ENCODE measurements at regions not wholly inside any gene's neighbourhood (a gene's known extent, or its start where the extent isn't known, plus 50 kb on each side); places are given as distances from the start of the nearest gene placed in this dataset.

GRCh38 chr3:34268032-34268709 is 469.7 kb downstream of the PDCD6IP start:
- Histone ChIP-seq H3K4me1 (ENCODE audit: control extremely low read depth in 1 of 4, control insufficient read depth in 4 of 4, insufficient read depth in 4 of 4, low read length in 3 of 4) (peaks cover 0 to 24% (median 17%) of the 10 kb centered on the region in 4 experiments), H3K27me3 (replicated peaks in 2 of 5; ENCODE audit: control insufficient read depth in 4 of 5, insufficient read depth in 5 of 5, low read length in 4 of 5) (no peaks in the 10 kb centered on the region), H3K9me3 (ENCODE audit: control extremely low read depth in 1 of 5, control insufficient read depth in 4 of 5, insufficient read depth in 2 of 5, low read depth in 1 of 5, low read length in 4 of 5) (no peaks in the 10 kb centered on the region), H3K27ac (ENCODE audit: insufficient read depth in 1 of 2, low read depth in 1 of 2, low read length in 2 of 2, poor library complexity in 1 of 2, severe bottlenecking in 2 of 2) (no peak overlapping the region), H3K36me3 (ENCODE audit: control insufficient read depth in 4 of 4, insufficient read depth in 4 of 4, low read length in 3 of 4) (no peaks in the 10 kb centered on the region), H3K4me3 (ENCODE audit: control insufficient read depth in 1 of 7, extremely low read depth in 1 of 7, insufficient read depth in 4 of 7, low read depth in 2 of 7, low read length in 6 of 7) (no peak overlapping the region)
- no peak for DNase-seq
- POLR2A ChIA-PET, result no interaction called here
- WGBS (ENCODE audit: insufficient coverage), result 100% methylated on average over 2 of the region's 4 CpGs
- CTCF ChIA-PET, result interaction anchor here (1.1 kb wide), 1 partner anchor 9 kb away, joined by 4 read pairs; no protein-coding TSS in a partner anchor

GRCh38 chr3:34275811-34276210 is 477.4 kb downstream of the PDCD6IP start:
- no peaks in the 10 kb centered on the region for H3K4me1 ChIP-seq (ENCODE audit: control extremely low read depth in 1 of 4, control insufficient read depth in 4 of 4, insufficient read depth in 4 of 4, low read length in 3 of 4)
- no peak for DNase-seq
- no peaks in the 10 kb centered on the region for H3K9me3 ChIP-seq (ENCODE audit: control extremely low read depth in 1 of 5, control insufficient read depth in 4 of 5, insufficient read depth in 2 of 5, low read depth in 1 of 5, low read length in 4 of 5)
- H3K4me3 ChIP-seq (ENCODE audit: control insufficient read depth in 1 of 7, extremely low read depth in 1 of 7, insufficient read depth in 4 of 7, low read depth in 2 of 7, low read length in 6 of 7), result no peak overlapping the region
- CTCF ChIA-PET, result interaction anchor here (0.8 kb wide), 1 partner anchor 9 kb away, joined by 3 read pairs; no protein-coding TSS in a partner anchor
- no peak overlapping the region for H3K27ac ChIP-seq (ENCODE audit: insufficient read depth in 1 of 2, low read depth in 1 of 2, low read length in 2 of 2, poor library complexity in 1 of 2, severe bottlenecking in 2 of 2)
- H3K27me3 ChIP-seq (replicated peaks in 2 of 5; ENCODE audit: control insufficient read depth in 4 of 5, insufficient read depth in 5 of 5, low read length in 4 of 5), result no peaks in the 10 kb centered on the region
- no peaks in the 10 kb centered on the region for H3K36me3 ChIP-seq (ENCODE audit: control insufficient read depth in 4 of 4, insufficient read depth in 4 of 4, low read length in 3 of 4)
- POLR2A ChIA-PET, result no interaction called here
- no CpG with 5 or more reads among the region's 2 CpGs for WGBS (ENCODE audit: insufficient coverage)

DNA sequence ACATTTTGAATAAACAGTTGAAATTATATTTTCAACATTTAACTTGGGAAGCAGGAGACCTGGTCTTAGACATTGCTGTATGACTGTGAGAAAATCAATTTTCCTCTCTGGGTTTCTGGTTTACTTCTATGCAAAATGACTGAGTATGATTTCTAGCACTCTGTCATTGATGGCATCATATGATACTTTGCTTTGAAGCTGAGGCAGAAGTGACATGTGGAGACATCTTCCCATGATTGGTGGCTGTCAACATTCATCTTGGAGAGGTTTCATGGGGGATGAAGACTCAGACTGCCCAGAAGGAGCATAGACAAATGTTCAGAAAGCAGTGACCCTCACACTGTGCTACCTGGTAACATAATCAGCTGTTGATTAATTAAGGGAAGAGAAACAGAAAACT is 477.9 kb downstream of the PDCD6IP start:
- H3K9me3 ChIP-seq (ENCODE audit: control extremely low read depth in 1 of 5, control insufficient read depth in 4 of 5, insufficient read depth in 2 of 5, low read depth in 1 of 5, low read length in 4 of 5), result no peaks in the 10 kb centered on the region
- no peaks in the 10 kb centered on the region for H3K4me1 ChIP-seq (ENCODE audit: control extremely low read depth in 1 of 4, control insufficient read depth in 4 of 4, insufficient read depth in 4 of 4, low read length in 3 of 4)
- no peaks in the 10 kb centered on the region for H3K36me3 ChIP-seq (ENCODE audit: control insufficient read depth in 4 of 4, insufficient read depth in 4 of 4, low read length in 3 of 4)
- H3K27me3 ChIP-seq (replicated peaks in 2 of 5; ENCODE audit: control insufficient read depth in 4 of 5, insufficient read depth in 5 of 5, low read length in 4 of 5), result no peaks in the 10 kb centered on the region
- H3K27ac ChIP-seq (ENCODE audit: insufficient read depth in 1 of 2, low read depth in 1 of 2, low read length in 2 of 2, poor library complexity in 1 of 2, severe bottlenecking in 2 of 2), result no peak overlapping the region
- POLR2A ChIA-PET, result no interaction called here
- no peak for DNase-seq
- no peak overlapping the region for H3K4me3 ChIP-seq (ENCODE audit: control insufficient read depth in 1 of 7, extremely low read depth in 1 of 7, insufficient read depth in 4 of 7, low read depth in 2 of 7, low read length in 6 of 7)
- CTCF ChIA-PET, result interaction anchor here (0.8 to 1.2 kb wide), 3 partner anchors 9 to 14 kb away, joined by 3 read pairs; no protein-coding TSS in a partner anchor

GRCh38 chr3:34277110-34277509 is 478.7 kb downstream of the PDCD6IP start:
- WGBS (ENCODE audit: insufficient coverage), result no CpG with 5 or more reads among the region's 2 CpGs
- Histone ChIP-seq H3K36me3 (ENCODE audit: control insufficient read depth in 4 of 4, insufficient read depth in 4 of 4, low read length in 3 of 4) (no peaks in the 10 kb centered on the region), H3K9me3 (ENCODE audit: control extremely low read depth in 1 of 5, control insufficient read depth in 4 of 5, insufficient read depth in 2 of 5, low read depth in 1 of 5, low read length in 4 of 5) (no peaks in the 10 kb centered on the region), H3K27ac (ENCODE audit: insufficient read depth in 1 of 2, low read depth in 1 of 2, low read length in 2 of 2, poor library complexity in 1 of 2, severe bottlenecking in 2 of 2) (no peak overlapping the region), H3K4me1 (ENCODE audit: control extremely low read depth in 1 of 4, control insufficient read depth in 4 of 4, insufficient read depth in 4 of 4, low read length in 3 of 4) (no peaks in the 10 kb centered on the region), H3K27me3 (replicated peaks in 2 of 5; ENCODE audit: control insufficient read depth in 4 of 5, insufficient read depth in 5 of 5, low read length in 4 of 5) (no peaks in the 10 kb centered on the region), H3K4me3 (ENCODE audit: control insufficient read depth in 1 of 7, extremely low read depth in 1 of 7, insufficient read depth in 4 of 7, low read depth in 2 of 7, low read length in 6 of 7) (no peak overlapping the region)
- peak in 1 of 3 donors; percentile 11 for DNase-seq
- ChIA-PET POLR2A (no interaction called here), CTCF (interaction anchor here (0.7 to 1.2 kb wide), 3 partner anchors 13 to 307 kb away, joined by 3 read pairs; no protein-coding TSS in a partner anchor)

DNA sequence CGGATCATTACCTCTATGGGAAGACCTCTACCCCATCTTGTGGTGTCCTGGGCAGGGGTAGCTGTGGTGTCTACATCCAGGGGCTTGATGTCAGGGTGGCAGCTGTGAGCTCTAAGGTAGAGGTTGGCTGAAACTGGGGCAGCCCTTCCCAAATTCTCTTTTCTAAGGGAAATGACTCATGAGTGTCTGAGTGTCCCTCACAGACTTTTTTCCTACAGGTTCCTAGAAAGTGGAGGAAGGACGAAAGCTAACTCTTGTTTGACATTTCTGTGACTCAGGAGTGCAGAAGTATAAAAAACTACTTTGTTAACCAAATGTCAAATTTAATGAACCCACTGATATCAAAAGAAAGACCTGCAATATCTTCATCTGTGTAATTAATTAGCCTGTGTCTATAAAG is 481.5 kb downstream of the PDCD6IP start:
- ChIA-PET CTCF (no interaction called here), POLR2A (no interaction called here)
- DNase-seq, result no peak
- no CpG with 5 or more reads among the region's 2 CpGs for WGBS (ENCODE audit: insufficient coverage)
- Histone ChIP-seq H3K9me3 (ENCODE audit: control extremely low read depth in 1 of 5, control insufficient read depth in 4 of 5, insufficient read depth in 2 of 5, low read depth in 1 of 5, low read length in 4 of 5) (no peaks in the 10 kb centered on the region), H3K36me3 (ENCODE audit: control insufficient read depth in 4 of 4, insufficient read depth in 4 of 4, low read length in 3 of 4) (no peaks in the 10 kb centered on the region), H3K4me3 (ENCODE audit: control insufficient read depth in 1 of 7, extremely low read depth in 1 of 7, insufficient read depth in 4 of 7, low read depth in 2 of 7, low read length in 6 of 7) (no peak overlapping the region), H3K27me3 (replicated peaks in 2 of 5; ENCODE audit: control insufficient read depth in 4 of 5, insufficient read depth in 5 of 5, low read length in 4 of 5) (no peaks in the 10 kb centered on the region), H3K27ac (ENCODE audit: insufficient read depth in 1 of 2, low read depth in 1 of 2, low read length in 2 of 2, poor library complexity in 1 of 2, severe bottlenecking in 2 of 2) (no peak overlapping the region), H3K4me1 (ENCODE audit: control extremely low read depth in 1 of 4, control insufficient read depth in 4 of 4, insufficient read depth in 4 of 4, low read length in 3 of 4) (no peaks in the 10 kb centered on the region)

DNA sequence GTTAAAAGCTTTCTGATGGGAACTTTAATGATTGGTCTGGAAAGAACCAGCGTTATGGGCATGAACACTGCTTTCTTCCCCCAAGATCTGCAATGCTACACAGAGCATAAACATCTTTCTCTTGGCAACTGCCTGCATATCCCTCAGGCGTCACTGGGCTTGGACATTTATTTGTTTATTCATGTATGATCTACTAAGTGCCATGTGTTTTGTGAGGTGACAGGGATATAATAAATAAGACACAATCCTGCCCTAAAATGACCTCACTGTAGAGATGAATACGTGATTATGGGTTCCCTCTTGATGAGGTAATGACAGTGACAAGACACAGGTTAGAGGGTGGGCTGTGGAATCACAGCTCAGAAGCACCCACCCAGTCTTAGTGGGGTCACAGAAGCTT is 485.3 kb downstream of the PDCD6IP start:
- H3K36me3 ChIP-seq (ENCODE audit: control insufficient read depth in 4 of 4, insufficient read depth in 4 of 4, low read length in 3 of 4), result no peaks in the 10 kb centered on the region
- H3K9me3 ChIP-seq (ENCODE audit: control extremely low read depth in 1 of 5, control insufficient read depth in 4 of 5, insufficient read depth in 2 of 5, low read depth in 1 of 5, low read length in 4 of 5), result no peaks in the 10 kb centered on the region
- no peak overlapping the region for H3K27ac ChIP-seq (ENCODE audit: insufficient read depth in 1 of 2, low read depth in 1 of 2, low read length in 2 of 2, poor library complexity in 1 of 2, severe bottlenecking in 2 of 2)
- no peaks in the 10 kb centered on the region for H3K4me1 ChIP-seq (ENCODE audit: control extremely low read depth in 1 of 4, control insufficient read depth in 4 of 4, insufficient read depth in 4 of 4, low read length in 3 of 4)
- H3K4me3 ChIP-seq (ENCODE audit: control insufficient read depth in 1 of 7, extremely low read depth in 1 of 7, insufficient read depth in 4 of 7, low read depth in 2 of 7, low read length in 6 of 7), result no peak overlapping the region
- no peak for DNase-seq
- peaks cover 0 to 1% (median 0%) of the 10 kb centered on the region in 5 experiments for H3K27me3 ChIP-seq (replicated peaks in 2 of 5; ENCODE audit: control insufficient read depth in 4 of 5, insufficient read depth in 5 of 5, low read length in 4 of 5)
- WGBS (ENCODE audit: insufficient coverage), result 100% methylated on average over 1 of the region's 3 CpGs
- CTCF ChIA-PET, result no interaction called here
- POLR2A ChIA-PET, result no interaction called here

DNA sequence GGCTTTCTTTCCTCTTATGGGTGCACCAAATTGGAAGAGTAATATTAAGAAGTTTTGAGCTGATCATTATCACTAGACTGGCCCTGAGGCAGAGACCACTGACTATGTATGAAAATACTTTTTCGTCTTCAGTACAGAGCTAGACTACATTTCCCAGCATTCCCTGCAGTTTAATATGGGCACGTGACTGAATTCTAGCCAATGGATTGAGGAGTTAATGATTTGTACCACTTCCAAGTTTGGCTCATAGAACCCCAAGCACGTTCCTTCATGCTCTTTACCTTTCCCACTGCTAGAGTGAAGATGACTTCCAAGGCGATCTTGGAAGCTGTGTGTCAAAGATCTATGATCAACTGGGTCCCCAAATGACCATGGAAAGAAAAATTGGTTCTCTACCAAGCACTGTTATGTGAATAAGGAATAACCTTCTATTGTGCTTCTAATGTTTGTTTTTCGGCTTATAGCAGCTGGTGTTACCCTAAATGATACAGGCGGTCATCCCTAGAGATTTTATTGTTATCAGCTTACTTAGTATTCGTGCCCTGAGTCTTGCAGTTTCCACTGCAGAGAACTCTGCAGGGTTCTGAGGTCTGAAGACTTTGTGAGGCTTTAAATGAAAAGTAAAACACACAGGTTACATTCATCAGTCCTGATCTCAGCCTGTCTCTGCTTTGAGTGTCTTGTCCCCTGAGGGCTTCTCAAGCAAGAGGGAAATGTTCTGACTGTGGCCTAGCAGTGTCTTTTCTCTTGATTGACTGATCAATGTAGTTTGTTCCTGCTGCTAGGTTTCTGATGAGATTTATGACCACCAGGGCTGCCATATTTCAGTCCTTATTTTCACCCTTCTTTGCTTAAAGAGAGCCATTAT is 486.8 kb downstream of the PDCD6IP start:
- ChIA-PET POLR2A (no interaction called here), CTCF (interaction anchor here (0.9 kb wide), 1 partner anchor 9 kb away, joined by 3 read pairs; no protein-coding TSS in a partner anchor)
- Histone ChIP-seq H3K4me1 (ENCODE audit: control extremely low read depth in 1 of 4, control insufficient read depth in 4 of 4, insufficient read depth in 4 of 4, low read length in 3 of 4) (no peaks in the 10 kb centered on the region), H3K36me3 (ENCODE audit: control insufficient read depth in 4 of 4, insufficient read depth in 4 of 4, low read length in 3 of 4) (no peaks in the 10 kb centered on the region), H3K4me3 (ENCODE audit: control insufficient read depth in 1 of 7, extremely low read depth in 1 of 7, insufficient read depth in 4 of 7, low read depth in 2 of 7, low read length in 6 of 7) (no peak overlapping the region), H3K27me3 (replicated peaks in 2 of 5; ENCODE audit: control insufficient read depth in 4 of 5, insufficient read depth in 5 of 5, low read length in 4 of 5) (peaks cover 0 to 1% (median 0%) of the 10 kb centered on the region in 5 experiments), H3K9me3 (ENCODE audit: control extremely low read depth in 1 of 5, control insufficient read depth in 4 of 5, insufficient read depth in 2 of 5, low read depth in 1 of 5, low read length in 4 of 5) (no peaks in the 10 kb centered on the region), H3K27ac (ENCODE audit: insufficient read depth in 1 of 2, low read depth in 1 of 2, low read length in 2 of 2, poor library complexity in 1 of 2, severe bottlenecking in 2 of 2) (no peak overlapping the region)
- 97% methylated on average over 7 of the region's 7 CpGs for WGBS (ENCODE audit: insufficient coverage)
- no peak for DNase-seq
